ENCODE measurements at regions not wholly inside any gene's neighbourhood (a gene's known extent, or its start where the extent isn't known, plus 50 kb on each side); places are given as distances from the start of the nearest gene placed in this dataset.

- no peak for DNase-seq (ENCODE audit: extremely low spot score)
- TF ChIP-seq HDGF (IDR thresholded peaks at IDR 0.05; ENCODE audit: borderline replicate concordance) (no peak), SUZ12 (IDR thresholded peaks at IDR 0.05) (no peak), FOXA1 (IDR thresholded peaks at IDR 0.05) (no peak), ELF4 (IDR thresholded peaks at IDR 0.05) (no peak), NFRKB (IDR thresholded peaks at IDR 0.05) (no peak), ARNT (IDR thresholded peaks at IDR 0.05) (no peak), ZNF384 (IDR thresholded peaks at IDR 0.05) (no peak), FOXM1 (IDR thresholded peaks at IDR 0.05; ENCODE audit: borderline replicate concordance) (no peak), SP1 (IDR thresholded peaks at IDR 0.05) (no peak), TARDBP (IDR thresholded peaks at IDR 0.05) (no peak), L3MBTL2 (conservative IDR thresholded peaks at IDR 0.05) (no peak), PKNOX1 (IDR thresholded peaks at IDR 0.05) (no peak), BHLHE40 (IDR thresholded peaks at IDR 0.05; ENCODE audit: borderline replicate concordance) (no peak), CTBP1 (IDR thresholded peaks at IDR 0.05; ENCODE audit: borderline replicate concordance) (no peak), FOXK2 (IDR thresholded peaks at IDR 0.05) (no peak), LEF1 (IDR thresholded peaks at IDR 0.05; ENCODE audit: borderline replicate concordance) (no peak)
- ChIA-PET POLR2A (no interaction called here), CTCF (no interaction called here)
These were observed 1481.1 kb downstream of the STIM2 start for GRCh38 chr4:28341784-28342183.

- DNase-seq (ENCODE audit: extremely low spot score) = no peak
- CTCF ChIA-PET = no interaction called here
- TF ChIP-seq HDGF (IDR thresholded peaks at IDR 0.05; ENCODE audit: borderline replicate concordance) (no peak), LEF1 (IDR thresholded peaks at IDR 0.05; ENCODE audit: borderline replicate concordance) (no peak)
- POLR2A ChIA-PET = no interaction called here
These were observed 1489.8 kb downstream of the STIM2 start for GRCh38 chr4:28350485-28350884.

GRCh38 chr4:28351102-28351501 lies 1490.5 kb downstream of the STIM2 start:
- no peak for DNase-seq (ENCODE audit: extremely low spot score)
- TF ChIP-seq PKNOX1 (IDR thresholded peaks at IDR 0.05) (no peak), L3MBTL2 (conservative IDR thresholded peaks at IDR 0.05) (no peak), ZNF384 (IDR thresholded peaks at IDR 0.05) (no peak), NFRKB (IDR thresholded peaks at IDR 0.05) (no peak), LEF1 (IDR thresholded peaks at IDR 0.05; ENCODE audit: borderline replicate concordance) (no peak), ELF4 (IDR thresholded peaks at IDR 0.05) (no peak), BHLHE40 (IDR thresholded peaks at IDR 0.05; ENCODE audit: borderline replicate concordance) (no peak), ARNT (IDR thresholded peaks at IDR 0.05) (no peak), CTBP1 (IDR thresholded peaks at IDR 0.05; ENCODE audit: borderline replicate concordance) (no peak), SP1 (IDR thresholded peaks at IDR 0.05) (no peak), FOXM1 (IDR thresholded peaks at IDR 0.05; ENCODE audit: borderline replicate concordance) (no peak), FOXA1 (IDR thresholded peaks at IDR 0.05) (no peak), TARDBP (IDR thresholded peaks at IDR 0.05) (no peak)
- CTCF ChIA-PET = no interaction called here
- POLR2A ChIA-PET = no interaction called here

- ChIA-PET CTCF (no interaction called here), POLR2A (no interaction called here)
- no peak for DNase-seq (ENCODE audit: extremely low spot score)
- no peak for TF ChIP-seq FOXK2 (IDR thresholded peaks at IDR 0.05)
These were observed 1491.2 kb downstream of the STIM2 start for GRCh38 chr4:28351826-28352225.

GRCh38 chr4:28354880-28355656 lies 1494.4 kb downstream of the STIM2 start:
- ChIA-PET CTCF (no interaction called here), POLR2A (no interaction called here)
- DNase-seq (ENCODE audit: extremely low spot score) = no peak

GRCh38 chr4:28357990-28358389 lies 1497.3 kb downstream of the STIM2 start:
- ChIA-PET POLR2A (no interaction called here), CTCF (no interaction called here)
- DNase-seq (ENCODE audit: extremely low spot score) = no peak
- TF ChIP-seq SUZ12 (IDR thresholded peaks at IDR 0.05) (no peak), L3MBTL2 (conservative IDR thresholded peaks at IDR 0.05) (no peak), NFRKB (IDR thresholded peaks at IDR 0.05) (no peak), SP1 (IDR thresholded peaks at IDR 0.05) (no peak), FOXA1 (IDR thresholded peaks at IDR 0.05) (no peak), ELF4 (IDR thresholded peaks at IDR 0.05) (no peak), FOXM1 (IDR thresholded peaks at IDR 0.05; ENCODE audit: borderline replicate concordance) (no peak), LEF1 (IDR thresholded peaks at IDR 0.05; ENCODE audit: borderline replicate concordance) (no peak), FOXK2 (IDR thresholded peaks at IDR 0.05) (no peak), HDGF (IDR thresholded peaks at IDR 0.05; ENCODE audit: borderline replicate concordance) (no peak), BHLHE40 (IDR thresholded peaks at IDR 0.05; ENCODE audit: borderline replicate concordance) (no peak), CTBP1 (IDR thresholded peaks at IDR 0.05; ENCODE audit: borderline replicate concordance) (no peak), TARDBP (IDR thresholded peaks at IDR 0.05) (no peak), ZNF384 (IDR thresholded peaks at IDR 0.05) (no peak), ARNT (IDR thresholded peaks at IDR 0.05) (no peak), PKNOX1 (IDR thresholded peaks at IDR 0.05) (no peak)

More at GRCh38 chr4:28354880-28355656, 1494.4 kb downstream of the STIM2 start:
- TF ChIP-seq LEF1 (IDR thresholded peaks at IDR 0.05; ENCODE audit: borderline replicate concordance) = no peak
- TF ChIP-seq SUZ12 (IDR thresholded peaks at IDR 0.05) = no peak
- TF ChIP-seq BHLHE40 (IDR thresholded peaks at IDR 0.05; ENCODE audit: borderline replicate concordance) = no peak
- TF ChIP-seq PKNOX1 (IDR thresholded peaks at IDR 0.05) = no peak
- no peak for TF ChIP-seq FOXK2 (IDR thresholded peaks at IDR 0.05)
- TF ChIP-seq L3MBTL2 (conservative IDR thresholded peaks at IDR 0.05) = no peak
- no peak for TF ChIP-seq FOXA1 (IDR thresholded peaks at IDR 0.05)
- no peak for TF ChIP-seq ZNF384 (IDR thresholded peaks at IDR 0.05)
- no peak for TF ChIP-seq CTBP1 (IDR thresholded peaks at IDR 0.05; ENCODE audit: borderline replicate concordance)
- no peak for TF ChIP-seq SP1 (IDR thresholded peaks at IDR 0.05)
- TF ChIP-seq HDGF (IDR thresholded peaks at IDR 0.05; ENCODE audit: borderline replicate concordance) = no peak
- TF ChIP-seq TARDBP (IDR thresholded peaks at IDR 0.05) = no peak
- TF ChIP-seq NFRKB (IDR thresholded peaks at IDR 0.05) = no peak
- TF ChIP-seq ELF4 (IDR thresholded peaks at IDR 0.05) = no peak
- TF ChIP-seq FOXM1 (IDR thresholded peaks at IDR 0.05; ENCODE audit: borderline replicate concordance) = no peak
- no peak for TF ChIP-seq ARNT (IDR thresholded peaks at IDR 0.05)

Measured in HEK293T (cell line).